ENCODE measurements at regions not wholly inside any gene's neighbourhood (a gene's known extent, or its start where the extent isn't known, plus 50 kb on each side); places are given as distances from the start of the nearest gene placed in this dataset.

DNA sequence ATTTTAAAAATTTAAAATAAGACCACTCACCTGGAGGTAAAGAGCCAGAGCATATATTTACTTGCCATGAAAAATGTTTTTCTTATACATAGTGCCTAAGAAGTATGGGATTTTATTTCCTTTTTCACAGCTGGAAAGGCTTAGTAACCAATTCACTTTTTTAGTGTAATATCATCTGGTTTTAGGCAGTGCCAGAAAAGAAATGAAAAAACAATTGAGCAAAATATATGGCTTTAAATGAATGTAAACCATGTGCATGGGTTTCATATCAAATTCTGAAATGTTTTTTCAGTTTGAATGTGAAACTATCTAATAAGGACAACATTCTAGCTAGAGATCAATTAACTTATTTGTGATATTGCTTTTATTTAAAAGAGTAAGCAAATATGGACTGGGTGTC, 672.4 kb upstream of the ADAMTS5 start:
- TF ChIP-seq, protein P1, sequence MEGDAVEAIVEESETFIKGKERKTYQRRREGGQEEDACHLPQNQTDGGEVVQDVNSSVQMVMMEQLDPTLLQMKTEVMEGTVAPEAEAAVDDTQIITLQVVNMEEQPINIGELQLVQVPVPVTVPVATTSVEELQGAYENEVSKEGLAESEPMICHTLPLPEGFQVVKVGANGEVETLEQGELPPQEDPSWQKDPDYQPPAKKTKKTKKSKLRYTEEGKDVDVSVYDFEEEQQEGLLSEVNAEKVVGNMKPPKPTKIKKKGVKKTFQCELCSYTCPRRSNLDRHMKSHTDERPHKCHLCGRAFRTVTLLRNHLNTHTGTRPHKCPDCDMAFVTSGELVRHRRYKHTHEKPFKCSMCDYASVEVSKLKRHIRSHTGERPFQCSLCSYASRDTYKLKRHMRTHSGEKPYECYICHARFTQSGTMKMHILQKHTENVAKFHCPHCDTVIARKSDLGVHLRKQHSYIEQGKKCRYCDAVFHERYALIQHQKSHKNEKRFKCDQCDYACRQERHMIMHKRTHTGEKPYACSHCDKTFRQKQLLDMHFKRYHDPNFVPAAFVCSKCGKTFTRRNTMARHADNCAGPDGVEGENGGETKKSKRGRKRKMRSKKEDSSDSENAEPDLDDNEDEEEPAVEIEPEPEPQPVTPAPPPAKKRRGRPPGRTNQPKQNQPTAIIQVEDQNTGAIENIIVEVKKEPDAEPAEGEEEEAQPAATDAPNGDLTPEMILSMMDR (IDR thresholded peaks at IDR 0.05; ENCODE audit: control extremely low read depth, extremely low read depth, low read depth, missing control alignments) = no peak
- no peak for DNase-seq (ENCODE audit: extremely low spot score)
- ChIA-PET POLR2A (no interaction called here), CTCF (interaction anchor here (0.7 kb wide), 1 partner anchor 9 kb away, joined by 3 read pairs; no protein-coding TSS in a partner anchor)

GRCh38 chr21:27636656-27637055, 669.8 kb upstream of the ADAMTS5 start:
- TF ChIP-seq, protein P1 (IDR thresholded peaks at IDR 0.05; ENCODE audit: control extremely low read depth, extremely low read depth, low read depth, missing control alignments) = no peak
- no peak for DNase-seq (ENCODE audit: extremely low spot score)
- ChIA-PET CTCF (no interaction called here), POLR2A (no interaction called here)

GRCh38 chr21:27633631-27634030, 666.7 kb upstream of the ADAMTS5 start:
- POLR2A ChIA-PET = no interaction called here
- CTCF ChIA-PET = interaction anchor here (0.9 kb wide), 1 partner anchor 39 kb away, joined by 3 read pairs; no protein-coding TSS in a partner anchor
- DNase-seq (ENCODE audit: extremely low spot score) = no peak
- TF ChIP-seq, protein P1 (IDR thresholded peaks at IDR 0.05; ENCODE audit: control extremely low read depth, extremely low read depth, low read depth, missing control alignments) = no peak

DNA sequence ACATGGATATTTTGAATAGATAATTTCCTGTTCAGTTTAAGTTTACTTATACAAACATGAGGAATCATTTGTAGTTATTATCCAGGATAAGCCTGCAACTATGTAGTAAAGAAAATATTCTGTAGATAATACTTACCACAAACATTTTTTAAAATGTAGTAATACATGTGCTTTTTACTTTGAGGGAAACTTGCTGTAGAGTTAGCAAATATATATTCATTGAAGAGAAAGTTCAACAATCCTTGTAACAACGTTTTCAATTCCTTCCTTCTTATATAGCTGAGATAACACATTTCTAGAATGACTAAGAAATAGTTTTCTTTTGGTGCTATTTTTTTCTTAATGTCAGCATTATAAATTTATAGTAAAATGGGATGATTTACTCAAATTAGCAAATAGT, 664.6 kb upstream of the ADAMTS5 start:
- DNase-seq (ENCODE audit: extremely low spot score) = no peak
- ChIA-PET POLR2A (no interaction called here), CTCF (no interaction called here)
- TF ChIP-seq, protein P1 (IDR thresholded peaks at IDR 0.05; ENCODE audit: control extremely low read depth, extremely low read depth, low read depth, missing control alignments) = no peak

DNA sequence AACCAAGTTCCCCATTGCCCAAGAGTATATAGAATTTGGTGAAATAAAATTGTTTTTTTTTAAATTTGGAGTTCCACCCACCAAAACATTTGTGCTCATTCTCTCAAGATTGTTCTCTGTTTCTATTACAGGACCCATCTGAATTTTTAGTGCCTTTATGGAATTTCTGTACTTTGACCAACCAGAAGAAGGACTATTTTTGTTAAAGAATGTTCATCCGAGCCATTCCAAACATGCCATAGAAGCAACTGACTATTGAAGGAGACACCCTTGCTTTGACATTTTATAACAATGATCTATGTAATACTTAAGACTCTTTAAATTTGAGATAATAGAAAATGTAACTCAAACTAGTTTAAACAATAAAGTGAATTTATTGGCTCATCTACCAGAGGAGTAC, 655.7 kb upstream of the ADAMTS5 start:
- CTCF ChIA-PET = no interaction called here
- TF ChIP-seq, protein P1 (IDR thresholded peaks at IDR 0.05; ENCODE audit: control extremely low read depth, extremely low read depth, low read depth, missing control alignments) = no peak
- no peak for DNase-seq (ENCODE audit: extremely low spot score)
- POLR2A ChIA-PET = no interaction called here

- ChIA-PET CTCF (no interaction called here), POLR2A (no interaction called here)
- TF ChIP-seq, protein P1 (IDR thresholded peaks at IDR 0.05; ENCODE audit: control extremely low read depth, extremely low read depth, low read depth, missing control alignments) = no peak
- DNase-seq (ENCODE audit: extremely low spot score) = no peak
These were observed 647.3 kb upstream of the ADAMTS5 start for GRCh38 chr21:27614231-27614630.

GRCh38 chr21:27606422-27606821, 639.5 kb upstream of the ADAMTS5 start:
- TF ChIP-seq, protein P1 (IDR thresholded peaks at IDR 0.05; ENCODE audit: control extremely low read depth, extremely low read depth, low read depth, missing control alignments) = no peak
- CTCF ChIA-PET = no interaction called here
- no peak for DNase-seq (ENCODE audit: extremely low spot score)
- POLR2A ChIA-PET = no interaction called here
